ENCODE measurements at regions not wholly inside any gene's neighbourhood (a gene's known extent, or its start where the extent isn't known, plus 50 kb on each side); places are given as distances from the start of the nearest gene placed in this dataset.

DNA sequence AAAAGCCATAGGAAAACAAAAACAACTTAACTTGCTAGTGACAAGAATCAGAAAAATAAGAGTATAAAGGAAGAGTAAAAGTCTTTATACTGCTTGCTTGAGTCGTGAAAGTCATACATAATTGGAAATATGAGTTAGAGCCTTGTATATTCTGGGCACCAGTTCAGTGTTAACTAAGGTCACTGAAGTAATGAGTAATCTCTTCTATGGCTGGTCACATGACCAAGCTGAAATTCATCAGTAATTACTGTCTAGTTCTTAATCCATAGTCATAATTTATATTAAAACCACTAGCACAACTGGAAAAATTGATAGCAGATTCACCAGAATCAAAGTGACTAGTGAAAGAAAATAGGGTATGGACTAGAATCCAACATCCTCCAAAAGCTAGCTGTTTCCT, 84.4 kb upstream of the SLC5A12 start:
- no peaks in the 10 kb centered on the region for H3K27me3 ChIP-seq
- intact Hi-C loops (cut with DNase I) = no loop called here
- no peaks in the 10 kb centered on the region for H3K4me1 ChIP-seq
- H3K9me3 ChIP-seq = no peaks in the 10 kb centered on the region
- H3K27ac ChIP-seq = no peak overlapping the region
- no peak for DNase-seq (ENCODE audit: low spot score in 2 of 2)
- H3K4me3 ChIP-seq = no peak overlapping the region
- TF ChIP-seq, protein P1, sequence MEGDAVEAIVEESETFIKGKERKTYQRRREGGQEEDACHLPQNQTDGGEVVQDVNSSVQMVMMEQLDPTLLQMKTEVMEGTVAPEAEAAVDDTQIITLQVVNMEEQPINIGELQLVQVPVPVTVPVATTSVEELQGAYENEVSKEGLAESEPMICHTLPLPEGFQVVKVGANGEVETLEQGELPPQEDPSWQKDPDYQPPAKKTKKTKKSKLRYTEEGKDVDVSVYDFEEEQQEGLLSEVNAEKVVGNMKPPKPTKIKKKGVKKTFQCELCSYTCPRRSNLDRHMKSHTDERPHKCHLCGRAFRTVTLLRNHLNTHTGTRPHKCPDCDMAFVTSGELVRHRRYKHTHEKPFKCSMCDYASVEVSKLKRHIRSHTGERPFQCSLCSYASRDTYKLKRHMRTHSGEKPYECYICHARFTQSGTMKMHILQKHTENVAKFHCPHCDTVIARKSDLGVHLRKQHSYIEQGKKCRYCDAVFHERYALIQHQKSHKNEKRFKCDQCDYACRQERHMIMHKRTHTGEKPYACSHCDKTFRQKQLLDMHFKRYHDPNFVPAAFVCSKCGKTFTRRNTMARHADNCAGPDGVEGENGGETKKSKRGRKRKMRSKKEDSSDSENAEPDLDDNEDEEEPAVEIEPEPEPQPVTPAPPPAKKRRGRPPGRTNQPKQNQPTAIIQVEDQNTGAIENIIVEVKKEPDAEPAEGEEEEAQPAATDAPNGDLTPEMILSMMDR (IDR thresholded peaks at IDR 0.05) = no peak
- H3K36me3 ChIP-seq = no peaks in the 10 kb centered on the region

DNA sequence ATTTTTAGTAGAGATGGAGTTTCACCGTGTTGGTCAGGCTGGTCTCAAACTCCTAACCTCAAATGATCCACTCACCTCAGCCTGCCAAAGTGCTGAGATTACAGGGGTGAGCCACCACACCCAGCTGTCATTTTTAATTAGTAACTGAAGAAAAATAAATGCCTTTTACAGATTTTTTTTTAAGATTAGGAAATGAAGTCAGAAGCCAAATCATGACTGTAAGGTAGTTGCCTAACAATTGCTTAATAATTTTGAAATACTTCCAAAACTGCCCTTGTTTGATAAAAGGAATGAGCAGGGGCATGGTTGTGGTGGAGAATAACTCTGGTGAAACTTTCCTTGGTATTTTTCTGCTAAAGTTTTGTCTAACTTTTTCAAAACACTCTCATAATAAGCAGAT, 98.9 kb upstream of the SLC5A12 start:
- H3K27me3 ChIP-seq = no peaks in the 10 kb centered on the region
- H3K27ac ChIP-seq = peak overlapping the region; percentile 56 to 67
- TF ChIP-seq, protein P1 (IDR thresholded peaks at IDR 0.05) = no peak
- no peaks in the 10 kb centered on the region for H3K36me3 ChIP-seq
- peaks cover 0 to 12% of the 10 kb centered on the region in 2 donors for H3K4me1 ChIP-seq
- intact Hi-C loops (cut with DNase I) = loop anchor here (2.0 to 5.0 kb wide), 3 partner anchors 22 to 172 kb away; partner anchors contain the start of gene FIBIN
- no peak overlapping the region for H3K4me3 ChIP-seq
- peak in 1 of 2 donors; percentile 69 for DNase-seq (ENCODE audit: low spot score in 2 of 2)
- H3K9me3 ChIP-seq = peaks cover 4 to 13% of the 10 kb centered on the region in 2 donors

DNA sequence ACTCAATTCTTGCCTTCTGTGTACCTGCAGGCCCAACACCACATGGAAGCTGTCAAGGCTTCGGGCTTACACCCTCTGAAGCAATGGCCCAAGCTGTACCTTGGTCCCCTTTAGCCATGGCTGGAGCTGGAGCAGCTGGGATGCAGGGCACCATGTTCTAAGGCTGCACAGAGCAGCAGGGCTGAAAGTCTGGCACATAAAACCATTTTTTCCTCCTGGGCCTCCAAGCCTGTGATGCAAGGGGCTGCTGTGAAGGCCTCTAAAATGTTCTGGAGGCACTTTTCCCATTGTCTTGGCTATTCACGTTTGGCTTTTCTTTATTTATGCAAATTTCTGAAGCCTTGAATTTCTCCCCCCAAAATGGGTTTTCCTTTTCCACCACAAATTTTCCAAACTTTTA, 102.1 kb upstream of the SLC5A12 start:
- no peaks in the 10 kb centered on the region for H3K36me3 ChIP-seq
- H3K4me1 ChIP-seq = peaks cover 0 to 14% of the 10 kb centered on the region in 2 donors
- H3K9me3 ChIP-seq = peaks cover 4 to 13% of the 10 kb centered on the region in 2 donors
- no peak overlapping the region for H3K27ac ChIP-seq
- TF ChIP-seq, protein P1 (IDR thresholded peaks at IDR 0.05) = no peak
- no peak for DNase-seq (ENCODE audit: low spot score in 2 of 2)
- no peak overlapping the region for H3K4me3 ChIP-seq
- H3K27me3 ChIP-seq = no peaks in the 10 kb centered on the region
- intact Hi-C loops (cut with DNase I) = loop anchor here (5.0 kb wide), 1 partner anchor 168 kb away; the partner anchor contains the start of gene FIBIN

DNA sequence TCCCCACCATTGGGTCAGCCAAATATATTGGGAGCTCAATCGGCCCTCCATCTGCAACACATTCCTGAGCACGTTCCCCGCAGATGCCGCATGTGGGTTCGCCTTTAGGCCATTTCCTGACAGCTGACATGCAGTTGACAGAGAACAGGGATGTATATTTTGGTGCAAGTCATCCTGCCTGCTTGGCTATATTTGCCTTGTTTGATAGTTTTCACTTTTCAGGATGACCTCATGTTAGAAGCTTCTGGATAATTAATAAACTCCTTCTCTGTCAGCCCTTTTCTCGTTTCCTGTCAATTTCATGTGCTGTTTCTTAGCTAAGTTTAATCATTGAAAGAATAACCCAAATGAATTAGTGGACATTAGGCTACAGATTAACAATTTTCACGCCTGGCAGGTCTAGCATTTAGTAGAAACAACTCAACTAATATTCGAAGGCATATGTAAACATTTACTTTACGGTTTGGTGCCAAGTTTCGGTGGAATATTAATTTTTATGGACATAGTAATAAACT, 105.8 kb upstream of the SLC5A12 start:
- Histone ChIP-seq H3K4me1 (peaks cover 0 to 5% of the 10 kb centered on the region in 2 donors), H3K4me3 (no peak overlapping the region), H3K9me3 (peaks cover 4 to 13% of the 10 kb centered on the region in 2 donors), H3K36me3 (no peaks in the 10 kb centered on the region), H3K27me3 (no peaks in the 10 kb centered on the region), H3K27ac (peak overlapping the region; percentile 54 to 69)
- peak in 1 of 2 donors; percentile 64 for DNase-seq (ENCODE audit: low spot score in 2 of 2)
- intact Hi-C loops (cut with DNase I) = no loop called here
- TF ChIP-seq, protein P1 (IDR thresholded peaks at IDR 0.05) = no peak

DNA sequence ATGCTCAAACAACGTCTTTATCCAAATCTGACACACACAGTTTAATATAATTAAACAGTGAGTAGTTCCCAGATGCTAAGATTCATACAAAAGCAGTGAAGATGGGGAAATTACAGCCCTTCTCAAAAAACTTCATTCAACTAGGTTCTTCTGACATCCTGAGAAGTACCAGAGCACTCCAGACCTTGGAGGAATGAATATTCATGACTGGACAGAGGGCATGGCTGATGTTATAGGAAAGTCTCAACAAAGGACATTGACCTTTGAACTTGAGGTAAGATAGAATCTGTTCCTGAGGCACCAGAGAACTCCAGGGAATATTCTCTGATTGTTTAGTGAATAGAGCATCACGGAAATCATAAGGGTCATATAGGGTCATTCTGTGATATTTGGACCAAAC, 106.4 kb upstream of the SLC5A12 start:
- Histone ChIP-seq H3K4me3 (no peak overlapping the region), H3K4me1 (peaks cover 0 to 5% of the 10 kb centered on the region in 2 donors), H3K9me3 (peaks cover 4 to 13% of the 10 kb centered on the region in 2 donors), H3K27me3 (no peaks in the 10 kb centered on the region), H3K36me3 (no peaks in the 10 kb centered on the region), H3K27ac (peak overlapping the region; percentile 54 to 69)
- TF ChIP-seq, protein P1 (IDR thresholded peaks at IDR 0.05) = no peak
- intact Hi-C loops (cut with DNase I) = no loop called here
- no peak for DNase-seq (ENCODE audit: low spot score in 2 of 2)

DNA sequence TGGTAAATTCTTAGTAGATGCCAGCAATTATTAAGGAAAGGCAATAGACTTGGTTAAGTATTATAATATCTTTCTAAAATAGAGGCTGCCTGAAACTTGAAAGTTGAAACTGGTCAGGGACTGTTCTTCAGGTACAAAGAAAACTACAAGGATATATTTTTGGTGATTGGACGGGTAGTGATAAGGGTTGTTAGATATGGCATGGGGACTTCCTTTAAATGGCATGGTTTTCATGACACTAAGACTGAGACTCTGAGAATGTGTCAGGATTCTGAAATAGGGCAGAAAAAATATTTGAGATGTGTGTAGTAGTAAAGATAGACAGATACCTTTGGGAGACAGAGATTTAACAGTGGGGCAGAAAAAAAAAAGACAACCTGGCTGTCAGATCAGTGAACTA, 108.4 kb upstream of the SLC5A12 start:
- no peak for DNase-seq (ENCODE audit: low spot score in 2 of 2)
- intact Hi-C loops (cut with DNase I) = no loop called here
- H3K4me3 ChIP-seq = no peak overlapping the region
- peaks cover 0 to 5% of the 10 kb centered on the region in 2 donors for H3K4me1 ChIP-seq
- no peak overlapping the region for H3K27ac ChIP-seq
- H3K36me3 ChIP-seq = no peaks in the 10 kb centered on the region
- no peaks in the 10 kb centered on the region for H3K9me3 ChIP-seq
- no peaks in the 10 kb centered on the region for H3K27me3 ChIP-seq
- TF ChIP-seq, protein P1 (IDR thresholded peaks at IDR 0.05) = no peak
